ENCODE measurements at regions not wholly inside any gene's neighbourhood (a gene's known extent, or its start where the extent isn't known, plus 50 kb on each side); places are given as distances from the start of the nearest gene placed in this dataset.
"Not testable (repeated sequence)": the region's sequence is repeated elsewhere in the genome, so short reads cannot be mapped to it uniquely, and the experiment has no call there.

DNA sequence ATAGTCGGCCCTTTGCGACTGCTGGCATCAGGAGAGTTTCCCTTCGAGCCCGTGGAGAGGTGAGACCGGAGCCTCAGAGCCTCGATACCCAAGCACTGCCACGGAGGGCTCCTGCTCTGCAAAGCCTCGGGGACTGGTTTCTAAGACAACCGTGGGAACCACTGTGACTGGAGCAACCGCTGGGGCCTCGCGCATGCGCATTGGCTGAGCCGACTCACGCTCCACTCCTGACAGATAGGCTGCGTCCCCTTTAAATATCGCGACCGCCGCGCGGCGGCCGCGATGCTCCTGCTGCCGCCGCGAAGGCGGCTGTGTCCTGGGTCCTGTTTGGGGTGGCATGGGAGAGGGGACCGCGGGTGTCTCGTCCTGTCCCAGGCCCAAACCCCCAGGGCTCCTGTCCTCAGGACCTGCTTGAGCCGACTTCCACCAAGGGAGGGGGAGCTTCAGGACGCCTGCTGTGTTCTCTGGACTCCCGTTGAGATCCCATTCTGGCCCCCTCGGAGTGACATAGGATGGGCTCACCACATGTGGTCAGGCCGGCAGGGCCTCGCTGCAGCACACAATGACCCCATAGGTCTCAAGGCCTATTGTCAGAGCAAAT is 704.5 kb upstream of the TPTE start:
- TF ChIP-seq, protein P1, sequence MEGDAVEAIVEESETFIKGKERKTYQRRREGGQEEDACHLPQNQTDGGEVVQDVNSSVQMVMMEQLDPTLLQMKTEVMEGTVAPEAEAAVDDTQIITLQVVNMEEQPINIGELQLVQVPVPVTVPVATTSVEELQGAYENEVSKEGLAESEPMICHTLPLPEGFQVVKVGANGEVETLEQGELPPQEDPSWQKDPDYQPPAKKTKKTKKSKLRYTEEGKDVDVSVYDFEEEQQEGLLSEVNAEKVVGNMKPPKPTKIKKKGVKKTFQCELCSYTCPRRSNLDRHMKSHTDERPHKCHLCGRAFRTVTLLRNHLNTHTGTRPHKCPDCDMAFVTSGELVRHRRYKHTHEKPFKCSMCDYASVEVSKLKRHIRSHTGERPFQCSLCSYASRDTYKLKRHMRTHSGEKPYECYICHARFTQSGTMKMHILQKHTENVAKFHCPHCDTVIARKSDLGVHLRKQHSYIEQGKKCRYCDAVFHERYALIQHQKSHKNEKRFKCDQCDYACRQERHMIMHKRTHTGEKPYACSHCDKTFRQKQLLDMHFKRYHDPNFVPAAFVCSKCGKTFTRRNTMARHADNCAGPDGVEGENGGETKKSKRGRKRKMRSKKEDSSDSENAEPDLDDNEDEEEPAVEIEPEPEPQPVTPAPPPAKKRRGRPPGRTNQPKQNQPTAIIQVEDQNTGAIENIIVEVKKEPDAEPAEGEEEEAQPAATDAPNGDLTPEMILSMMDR (IDR thresholded peaks at IDR 0.05; ENCODE audit: low read depth, low read length, poor library complexity, severe bottlenecking) = not testable (repeated sequence)
- TF ChIP-seq EZH2phosphoT487 (IDR thresholded peaks at IDR 0.05; ENCODE audit: borderline replicate concordance, low read length) = not testable (repeated sequence)

Data from DOHH2 (cell line).